DMS53 treated with DMSO at 0.1 percent for 48 hours (cell line): ENCODE measurements at regions not wholly inside any gene's neighbourhood (a gene's known extent, or its start where the extent isn't known, plus 50 kb on each side); places are given as distances from the start of the nearest gene placed in this dataset.
A peak's percentile ranks its signal among the peaks of the same experiment; 100 is the strongest.

Source experiments
- DNase-seq: peaks from one replicate; lab custom pipeline; 2025; ENCODE audit not compliant: unreplicated experiment; lab: John Stamatoyannopoulos, UW

DNA sequence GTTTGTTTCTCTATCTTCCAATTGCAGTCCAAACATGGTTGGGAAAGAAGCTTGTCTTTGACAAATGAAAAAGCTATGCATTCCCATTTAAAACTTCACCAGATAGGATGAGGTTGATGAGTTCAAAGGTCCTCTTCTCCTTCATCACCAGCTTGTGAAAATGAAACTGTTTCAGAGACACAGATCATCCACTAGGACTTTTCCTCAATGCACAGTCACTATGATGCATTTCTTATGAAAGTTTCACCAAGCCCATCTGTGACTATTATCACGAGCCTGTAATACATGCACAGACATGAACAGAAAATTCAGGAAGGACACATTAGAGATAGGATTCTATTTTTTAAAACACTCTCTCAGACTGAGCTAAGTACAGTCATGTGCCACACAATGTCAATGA lies 644.4 kb downstream of the PLCL1 start:
- DNase-seq, result no peak

DNA sequence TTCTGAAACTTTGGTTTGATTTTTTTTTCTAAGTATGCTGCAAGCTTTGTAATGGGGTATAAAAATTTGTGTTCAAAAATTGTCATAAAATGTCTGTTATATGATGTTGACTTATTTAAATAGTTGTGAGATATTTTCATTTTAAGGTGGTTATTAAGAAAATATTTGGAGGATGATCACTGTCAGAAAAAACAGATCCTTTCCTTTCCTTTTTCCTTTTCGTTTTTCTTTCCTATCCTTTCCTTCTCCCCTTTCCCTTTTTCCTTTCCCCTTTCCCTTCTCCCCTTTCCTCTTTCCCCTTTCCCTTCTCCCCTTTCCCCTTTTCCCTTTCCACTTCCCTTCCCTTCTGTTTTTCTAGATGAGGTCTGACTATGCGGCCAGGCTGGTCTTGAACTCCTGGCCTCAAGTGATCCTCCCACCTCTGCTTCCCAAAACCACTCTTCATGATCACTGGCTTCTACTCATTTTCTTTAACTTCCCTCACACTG lies 640.5 kb downstream of the PLCL1 start:
- no peak for DNase-seq

GRCh38 chr2:198441901-198442300 lies 637.5 kb downstream of the PLCL1 start:
- no peak for DNase-seq

- DNase-seq, result no peak
Measured at GRCh38 chr2:198441246-198441645, 636.9 kb downstream of the PLCL1 start.

- DNase-seq, result no peak
Measured at GRCh38 chr2:198440833-198441232, 636.4 kb downstream of the PLCL1 start.

GRCh38 chr2:198438331-198438730 lies 633.9 kb downstream of the PLCL1 start:
- DNase-seq, result peak; percentile 26

DNA sequence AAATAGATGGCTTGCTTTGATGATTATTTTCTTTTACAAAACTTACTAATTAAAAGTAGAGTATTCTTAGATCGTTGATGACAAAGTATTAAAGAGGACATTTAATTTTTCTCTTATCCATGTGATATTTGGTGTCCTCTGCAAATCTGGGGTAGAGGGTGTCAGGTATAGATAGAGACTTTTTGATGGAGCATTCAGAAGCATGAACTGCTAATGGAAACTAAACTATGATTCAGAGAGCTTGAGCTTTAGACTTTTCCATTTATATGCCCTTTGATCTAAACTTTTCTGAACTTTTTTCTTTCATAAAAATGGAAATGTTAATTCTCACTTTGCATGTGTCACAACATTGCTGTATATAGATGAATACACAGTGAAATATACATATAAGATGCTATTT lies 619.7 kb downstream of the PLCL1 start:
- no peak for DNase-seq

GRCh38 chr2:198417836-198418235 lies 613.4 kb downstream of the PLCL1 start:
- DNase-seq, result no peak

DNA sequence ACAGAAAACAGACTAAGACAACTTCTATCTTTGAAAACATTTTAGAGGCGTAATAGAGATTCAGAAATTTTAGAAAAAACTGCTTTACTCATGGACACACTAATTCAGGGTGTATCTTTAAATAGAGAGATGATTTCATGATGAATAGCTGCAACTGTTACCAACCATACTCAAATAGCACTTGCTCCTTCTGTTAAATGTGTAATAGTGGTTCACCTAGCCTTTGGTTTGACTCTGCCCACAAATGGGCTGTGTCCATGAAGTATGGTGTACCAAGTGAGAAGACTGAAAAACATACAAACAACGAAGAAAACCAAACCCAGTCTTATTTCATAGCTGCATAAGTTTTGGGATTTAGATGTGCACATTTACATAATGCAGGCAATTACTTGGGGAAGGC lies 610.6 kb downstream of the PLCL1 start:
- no peak for DNase-seq

DNA sequence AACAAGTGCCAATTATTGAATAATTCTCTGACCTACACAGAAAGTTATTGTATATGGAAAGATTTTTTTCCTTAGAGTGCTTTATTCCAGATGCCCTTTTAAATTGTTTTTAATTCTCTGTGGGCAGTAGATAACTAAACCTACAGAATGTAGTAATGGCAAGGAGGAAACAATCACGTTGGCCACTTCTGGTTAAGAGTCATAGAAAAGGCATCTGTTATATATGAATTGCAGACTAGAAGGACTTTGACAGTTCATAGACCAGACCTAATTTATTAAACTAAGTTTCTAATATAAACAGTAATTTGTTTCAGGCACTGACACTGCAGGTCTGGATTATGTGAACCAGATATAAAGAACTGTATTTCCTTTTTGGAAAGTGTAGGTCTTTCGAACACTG lies 607.5 kb downstream of the PLCL1 start:
- no peak for DNase-seq

GRCh38 chr2:198408171-198408570 lies 603.8 kb downstream of the PLCL1 start:
- DNase-seq, result no peak

GRCh38 chr2:198405311-198405710 lies 600.9 kb downstream of the PLCL1 start:
- no peak for DNase-seq

DNA sequence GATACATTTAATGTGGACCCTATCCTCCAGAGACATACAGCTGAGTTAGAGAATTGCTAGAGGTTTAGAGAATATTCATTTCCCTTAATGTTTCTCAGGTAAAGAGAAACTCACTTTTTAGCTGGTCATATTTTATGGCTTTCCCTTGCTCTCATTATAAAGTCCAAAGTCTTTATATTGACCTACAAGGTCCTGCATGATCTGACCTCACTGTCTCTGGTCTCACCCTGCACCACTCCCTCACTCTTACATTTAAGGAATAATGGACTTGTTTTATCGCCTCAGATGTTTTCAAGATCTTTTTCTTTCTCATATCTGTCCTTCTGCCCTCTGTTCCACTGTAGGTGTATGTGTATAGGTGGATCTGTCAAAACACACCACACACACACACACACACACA lies 597.3 kb downstream of the PLCL1 start:
- no peak for DNase-seq

DNA sequence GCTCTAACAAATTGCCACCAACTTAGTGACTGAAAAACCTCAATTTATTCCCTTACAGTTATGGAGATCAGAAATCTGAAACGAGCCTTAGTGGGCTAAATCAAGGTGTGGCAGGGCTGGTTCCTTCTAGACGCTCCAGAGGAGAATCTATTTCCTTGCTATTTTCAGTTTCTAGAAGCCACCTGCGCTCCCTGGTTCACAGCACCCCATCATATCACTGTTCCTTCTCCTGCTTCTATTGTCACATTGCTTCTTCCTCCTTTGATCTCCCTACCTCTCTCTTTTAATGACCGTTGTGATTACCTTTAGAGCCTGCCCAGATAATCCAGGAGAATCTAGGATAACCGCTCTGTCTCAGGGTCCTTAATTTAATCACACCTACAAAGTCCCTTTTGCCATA lies 596.6 kb downstream of the PLCL1 start:
- no peak for DNase-seq

GRCh38 chr2:198394208-198394607 lies 589.8 kb downstream of the PLCL1 start:
- no peak for DNase-seq

GRCh38 chr2:198390670-198391069 lies 586.3 kb downstream of the PLCL1 start:
- no peak for DNase-seq

GRCh38 chr2:198387677-198388076 lies 583.3 kb downstream of the PLCL1 start:
- DNase-seq, result no peak

GRCh38 chr2:198385856-198386255 lies 581.5 kb downstream of the PLCL1 start:
- DNase-seq, result no peak

DNA sequence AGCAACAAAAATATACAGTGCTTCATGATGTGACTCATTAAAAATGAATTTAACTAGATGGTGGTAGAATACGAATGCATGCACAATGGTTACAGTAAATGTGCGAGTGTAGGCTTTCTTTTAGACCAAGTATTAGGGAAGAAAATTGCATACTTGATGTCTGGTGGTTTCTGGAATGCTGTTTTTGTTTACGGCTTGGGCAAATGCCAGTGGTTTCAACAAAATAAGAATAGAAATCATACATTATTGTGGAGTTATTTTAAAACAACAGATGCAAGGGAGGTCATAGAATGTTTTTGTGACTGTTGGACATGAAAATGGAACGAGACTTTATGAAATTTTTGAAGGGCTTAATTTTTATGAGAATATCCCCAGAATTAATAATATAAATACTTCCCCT lies 580.9 kb downstream of the PLCL1 start:
- no peak for DNase-seq

- no peak for DNase-seq
Measured at GRCh38 chr2:198383392-198383791, 579.0 kb downstream of the PLCL1 start.

DNA sequence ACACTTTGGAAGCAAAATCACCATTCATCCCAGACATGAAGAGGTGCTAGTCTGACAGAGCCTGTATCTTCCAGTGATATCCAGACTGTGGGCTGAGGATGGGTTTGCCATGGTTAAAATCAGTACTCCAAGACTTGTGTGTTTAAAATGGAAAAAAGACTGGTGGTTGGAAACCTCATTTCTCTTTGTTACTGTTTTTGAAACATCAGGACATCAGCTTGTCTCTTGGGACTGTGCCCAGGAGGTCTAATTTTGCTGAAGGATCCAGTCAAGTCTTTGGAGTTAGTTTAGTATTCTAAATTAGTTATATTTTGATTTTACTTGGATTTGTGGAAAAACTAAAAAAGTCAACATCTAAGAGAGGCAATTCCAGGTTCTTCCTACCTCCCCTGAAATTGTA lies 578.4 kb downstream of the PLCL1 start:
- DNase-seq, result no peak

GRCh38 chr2:198376677-198377076 lies 572.3 kb downstream of the PLCL1 start:
- no peak for DNase-seq

DNA sequence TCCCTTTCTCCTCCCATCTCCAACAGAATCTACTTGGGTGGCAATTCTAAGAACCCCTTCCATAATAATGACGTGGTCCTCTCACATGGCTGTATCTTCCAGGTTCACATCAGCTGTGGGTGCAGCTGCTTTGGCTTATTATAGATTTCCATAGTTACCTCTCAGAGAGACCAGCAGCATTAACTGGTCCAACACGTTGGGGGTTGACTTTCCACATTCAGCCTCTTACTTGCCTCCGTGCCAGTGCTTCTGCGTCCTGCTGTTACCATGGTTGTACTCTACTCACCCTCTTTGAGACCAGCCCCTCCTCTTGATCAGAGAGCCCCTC lies 570.7 kb downstream of the PLCL1 start:
- DNase-seq, result no peak
